ENCODE measurements at regions not wholly inside any gene's neighbourhood (a gene's known extent, or its start where the extent isn't known, plus 50 kb on each side); places are given as distances from the start of the nearest gene placed in this dataset.

DNA sequence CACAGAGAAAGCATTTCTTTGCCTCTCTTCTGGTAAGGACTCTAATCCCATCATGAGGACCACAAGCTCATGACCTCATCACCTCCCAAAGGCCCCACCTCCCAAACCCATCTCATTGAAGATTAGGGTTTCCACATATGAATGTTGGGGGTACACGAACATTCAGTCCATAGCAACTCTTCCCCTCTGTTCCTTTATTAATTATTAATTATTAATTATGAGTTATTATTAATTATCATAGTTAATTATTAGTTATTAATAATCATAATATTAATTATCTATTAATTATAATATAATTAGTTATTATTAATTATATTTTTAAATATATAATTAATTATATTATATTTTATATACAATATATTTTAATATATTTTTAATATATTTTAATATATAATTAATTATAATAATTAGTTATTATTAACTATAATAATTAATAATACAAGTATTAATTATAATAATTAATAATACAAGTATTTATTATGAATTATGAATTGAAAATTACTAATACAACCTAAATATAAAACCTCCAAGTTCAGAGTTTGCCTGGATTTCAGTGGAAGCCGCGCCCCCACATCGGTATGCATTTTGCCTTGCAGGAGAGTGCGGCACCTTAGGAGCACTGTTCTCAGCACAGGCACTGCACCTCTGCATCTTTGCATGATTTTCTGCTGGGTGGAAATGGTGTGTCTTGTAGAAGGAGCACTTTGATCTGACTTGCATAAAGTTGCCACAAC, 128.0 kb upstream of the FGF3 start:
- DNase-seq (ENCODE audit: low spot score) (no peak), FAIRE-seq (no peak), ATAC-seq (no peak)
- Histone ChIP-seq H3K79me2 (ENCODE audit: insufficient read depth, low read length) (no peaks in the 10 kb centered on the region), H4K20me1 (ENCODE audit: insufficient read depth, low read length) (no peaks in the 10 kb centered on the region), H3K4me3 (replicated peaks in 1 of 3; ENCODE audit: insufficient read depth in 1 of 3, low read depth in 2 of 3, low read length in 3 of 3) (no peak overlapping the region), H2AFZ (ENCODE audit: low read length) (no peak overlapping the region), H3K4me2 (ENCODE audit: low read depth, low read length) (no peak overlapping the region), H3K27me3 (ENCODE audit: control insufficient read depth in 1 of 2, insufficient read depth in 2 of 2, low read length in 2 of 2) (peaks cover 5 to 18% of the 10 kb centered on the region in 2 experiments; a peak in 2 of 5 replicates), H3K4me1 (ENCODE audit: insufficient read depth, low read length) (no peaks in the 10 kb centered on the region), H3K9ac (ENCODE audit: insufficient read depth, low read depth, low read length) (no peak overlapping the region), H3K9me3 (ENCODE audit: low read length) (peaks cover 11% of the 10 kb centered on the region), H3K36me3 (replicated peaks in 1 of 2; ENCODE audit: control insufficient read depth in 1 of 2, insufficient read depth in 2 of 2, low read length in 2 of 2) (no peaks in the 10 kb centered on the region), H3K27ac (ENCODE audit: extremely low read length, insufficient read depth, low read length) (no peak overlapping the region)
- CTCF ChIA-PET (ENCODE audit: low intra/inter-chr PET ratio, low total read pairs) = no interaction called here
- in situ Hi-C loops (cut with HindIII; ENCODE audit: extremely low pct_ligation_motif_present, low pct_unique_long_range_greater_than_20kb) (no loop called here), intact Hi-C loops (cut with micrococcal nuclease; ENCODE audit: unreplicated experiment) (no loop called here)
- no TSS peak for BruUV-seq (replicated peaks)
- POLR2A ChIA-PET = no interaction called here
- TF ChIP-seq SRY (CRISPR knock-in tag; IDR thresholded peaks at IDR 0.05) = no peak
- TF ChIP-seq, protein P1, sequence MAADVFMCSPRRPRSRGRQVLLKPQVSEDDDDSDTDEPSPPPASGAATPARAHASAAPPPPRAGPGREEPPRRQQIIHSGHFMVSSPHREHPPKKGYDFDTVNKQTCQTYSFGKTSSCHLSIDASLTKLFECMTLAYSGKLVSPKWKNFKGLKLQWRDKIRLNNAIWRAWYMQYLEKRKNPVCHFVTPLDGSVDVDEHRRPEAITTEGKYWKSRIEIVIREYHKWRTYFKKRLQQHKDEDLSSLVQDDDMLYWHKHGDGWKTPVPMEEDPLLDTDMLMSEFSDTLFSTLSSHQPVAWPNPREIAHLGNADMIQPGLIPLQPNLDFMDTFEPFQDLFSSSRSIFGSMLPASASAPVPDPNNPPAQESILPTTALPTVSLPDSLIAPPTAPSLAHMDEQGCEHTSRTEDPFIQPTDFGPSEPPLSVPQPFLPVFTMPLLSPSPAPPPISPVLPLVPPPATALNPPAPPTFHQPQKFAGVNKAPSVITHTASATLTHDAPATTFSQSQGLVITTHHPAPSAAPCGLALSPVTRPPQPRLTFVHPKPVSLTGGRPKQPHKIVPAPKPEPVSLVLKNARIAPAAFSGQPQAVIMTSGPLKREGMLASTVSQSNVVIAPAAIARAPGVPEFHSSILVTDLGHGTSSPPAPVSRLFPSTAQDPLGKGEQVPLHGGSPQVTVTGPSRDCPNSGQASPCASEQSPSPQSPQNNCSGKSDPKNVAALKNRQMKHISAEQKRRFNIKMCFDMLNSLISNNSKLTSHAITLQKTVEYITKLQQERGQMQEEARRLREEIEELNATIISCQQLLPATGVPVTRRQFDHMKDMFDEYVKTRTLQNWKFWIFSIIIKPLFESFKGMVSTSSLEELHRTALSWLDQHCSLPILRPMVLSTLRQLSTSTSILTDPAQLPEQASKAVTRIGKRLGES (CRISPR knock-in tag; IDR thresholded peaks at IDR 0.05; ENCODE audit: borderline replicate concordance) = no peak
- TF ChIP-seq NR2F6 (IDR thresholded peaks at IDR 0.05) = no peak
- no peak for TF ChIP-seq NR2F6 (CRISPR knock-in tag; IDR thresholded peaks at IDR 0.05)
- no peak for TF ChIP-seq ZNF331 (CRISPR knock-in tag; IDR thresholded peaks at IDR 0.05)
- no peak for TF ChIP-seq MEF2D (CRISPR knock-in tag; IDR thresholded peaks at IDR 0.05)
- WGBS (ENCODE audit: low lambda C conversion rate) = 75% methylated on average over 5 of the region's 5 CpGs

Data from HepG2 (cell line).